CD14-positive monocyte (primary cell): ENCODE measurements at regions not wholly inside any gene's neighbourhood (a gene's known extent, or its start where the extent isn't known, plus 50 kb on each side); places are given as distances from the start of the nearest gene placed in this dataset.
"Not testable (repeated sequence)": the region's sequence is repeated elsewhere in the genome, so short reads cannot be mapped to it uniquely, and the experiment has no call there.

Source experiments
- DNase-seq, 3 donors: peaks; one replicate each; pipeline ENCODE4 v3.0.0-alpha.2; 2011 to 2022
- H2AFZ ChIP-seq: 2 replicates; pipeline ENCODE4 v1.6.0; 2012; ENCODE audit warnings: mild to moderate bottlenecking, low read depth, low read length, inconsistent platforms; ENCODE audit not compliant: insufficient read depth, poor library complexity, severe bottlenecking
- H3K27ac ChIP-seq, 2 donors: 1 replicate in 1 of 2; 2 replicates in 1 of 2; pipeline ENCODE4 v1.5.1; 2012 to 2013; ENCODE audit warnings: low read length in 2 of 2, control low read depth in 1 of 2, inconsistent platforms in 1 of 2, low read depth in 1 of 2, mild to moderate bottlenecking in 1 of 2
- H3K27me3 ChIP-seq, 2 donors: one replicate each; pipeline versions ENCODE4 v1.6.0 to v1.6.1; 2011 to 2013; ENCODE audit warnings: low read length in 2 of 2; ENCODE audit not compliant: control insufficient read depth in 2 of 2, insufficient read depth in 2 of 2
- H3K36me3 ChIP-seq, 2 donors: replicated peaks in 1 of 2; 1 replicate in 1 of 2; 2 replicates in 1 of 2; pipeline versions ENCODE4 v1.5.1 to v1.6.1; 2012 to 2013; ENCODE audit warnings: low read length in 2 of 2, control low read depth in 1 of 2, inconsistent platforms in 1 of 2, mild to moderate bottlenecking in 1 of 2; ENCODE audit not compliant: insufficient read depth in 2 of 2, control insufficient read depth in 1 of 2
- H3K4me1 ChIP-seq, 2 donors: 1 replicate in 1 of 2; 2 replicates in 1 of 2; pipeline versions ENCODE4 v1.5.1 to v1.6.1; 2012 to 2013; ENCODE audit warnings: low read length in 2 of 2, control low read depth in 1 of 2, inconsistent platforms in 1 of 2, mild to moderate bottlenecking in 1 of 2, moderate library complexity in 1 of 2; ENCODE audit not compliant: insufficient read depth in 2 of 2, control insufficient read depth in 1 of 2
- H3K4me2 ChIP-seq: replicated peaks from 2 replicates; pipeline ENCODE3; 2012; ENCODE audit warnings: low read length, moderate library complexity, mild to moderate bottlenecking; ENCODE audit not compliant: poor library complexity, severe bottlenecking; ENCODE audit errors: extremely low read depth
- H3K4me3 ChIP-seq, 3 experiments: fragments of 200-600 bp in 1 of 3; sonication (generic) in 1 of 3; replicated peaks in 1 of 3; 1 replicate in 2 of 3; 2 replicates in 1 of 3; pipeline ENCODE4 v1.5.1; 2011 to 2013; ENCODE audit warnings: low read length in 3 of 3, mild to moderate bottlenecking in 3 of 3, control low read depth in 2 of 3, low read depth in 2 of 3, inconsistent platforms in 1 of 3, moderate library complexity in 1 of 3
- H3K79me2 ChIP-seq: 2 replicates; pipeline ENCODE4 v1.6.0; 2012; ENCODE audit warnings: mild to moderate bottlenecking, control low read depth, inconsistent platforms, low read length, moderate library complexity; ENCODE audit not compliant: insufficient read depth
- H3K9ac ChIP-seq: 2 replicates; pipeline ENCODE4 v1.6.0; 2017; ENCODE audit warnings: low read length, mild to moderate bottlenecking; ENCODE audit not compliant: insufficient read depth, poor library complexity, severe bottlenecking
- H3K9me3 ChIP-seq, 2 donors: replicated peaks in 1 of 2; 1 replicate in 1 of 2; 2 replicates in 1 of 2; pipeline versions ENCODE4 v1.5.1 to v1.6.1; 2012 to 2013; ENCODE audit warnings: low read length in 2 of 2, control low read depth in 1 of 2; ENCODE audit not compliant: control insufficient read depth in 1 of 2, insufficient read depth in 1 of 2
- H4K20me1 ChIP-seq: 2 replicates; pipeline ENCODE4 v1.6.0; 2012; ENCODE audit warnings: mild to moderate bottlenecking, low read length, control low read depth, moderate library complexity; ENCODE audit not compliant: insufficient read depth
- H3K27ac Mint-ChIP-seq, 7 donors: one replicate each; pipeline ENCODE4 v1.8.0; 2020; ENCODE audit warnings: mild to moderate bottlenecking in 7 of 7, mixed read lengths in 7 of 7, moderate library complexity in 6 of 7, inconsistent platforms in 2 of 7
- H3K27me3 Mint-ChIP-seq, 3 donors: one replicate each; pipeline ENCODE4 v1.8.0; 2021 to 2022; ENCODE audit warnings: low read depth in 3 of 3, mild to moderate bottlenecking in 3 of 3, mixed read lengths in 3 of 3, moderate library complexity in 3 of 3, inconsistent platforms in 1 of 3
- H3K36me3 Mint-ChIP-seq, 2 donors: one replicate each; pipeline ENCODE4 v1.8.0; 2020; ENCODE audit warnings: mixed read lengths in 2 of 2, inconsistent platforms in 1 of 2, mild to moderate bottlenecking in 1 of 2
- H3K4me1 Mint-ChIP-seq: one replicate; pipeline ENCODE4 v1.8.0; 2020; ENCODE audit warnings: mild to moderate bottlenecking, mixed read lengths
- H3K4me3 Mint-ChIP-seq, 2 donors: one replicate each; pipeline ENCODE4 v1.8.0; 2020; ENCODE audit warnings: mild to moderate bottlenecking in 2 of 2, mixed read lengths in 2 of 2, moderate library complexity in 1 of 2
- H3K9me3 Mint-ChIP-seq, 7 donors: one replicate each; pipeline ENCODE4 v1.8.0; 2020 to 2022; ENCODE audit warnings: mixed read lengths in 7 of 7, mild to moderate bottlenecking in 6 of 7, moderate library complexity in 6 of 7, inconsistent platforms in 2 of 7
- CTCF ChIP-seq: fragments of 200-600 bp; IDR thresholded peaks from one replicate; pipeline ENCODE4 v1.8.0; 2022; ENCODE audit warnings: antibody characterized with exemption, mild to moderate bottlenecking
- WGBS: methylation state at CpG from one replicate; pipeline ENCODE4 v1.1.5; 2013; ENCODE audit warnings: missing lambda C conversion rate; ENCODE audit not compliant: insufficient coverage; 5-methylcytosine and 5-hydroxymethylcytosine counted together
- intact Hi-C, 2 donors: fragments of 100-400 bp; cut with micrococcal nuclease; formaldehyde crosslinking; loops; one replicate each; pipeline versions ENCODE4 v1.15.0 to v1.15.1; 2023

- WGBS, result 100% methylated on average over 1 of the region's 2 CpGs
- Histone ChIP-seq H3K27me3 (no peaks in the 10 kb centered on the region), H3K4me3 (no peak overlapping the region), H3K4me2 (no peak overlapping the region), H3K79me2 (no peaks in the 10 kb centered on the region), H3K4me1 (no peaks in the 10 kb centered on the region), H3K27ac (no peak overlapping the region), H3K9me3 (peaks cover 7 to 12% of the 10 kb centered on the region in 2 donors), H3K36me3 (peaks cover 0 to 24% of the 10 kb centered on the region in 2 donors), H2AFZ (no peak overlapping the region), H3K9ac (no peak overlapping the region), H4K20me1 (no peaks in the 10 kb centered on the region)
- H3K36me3 Mint-ChIP-seq, result peaks cover 21 to 32% of the 10 kb centered on the region in 2 donors
- no peak for TF ChIP-seq CTCF
- no peak overlapping the region for H3K27ac Mint-ChIP-seq
- peaks cover 0 to 2% (median 0%) of the 10 kb centered on the region in 3 donors for H3K27me3 Mint-ChIP-seq
- H3K4me3 Mint-ChIP-seq, result no peak overlapping the region
- H3K9me3 Mint-ChIP-seq, result peaks cover 6 to 14% (median 12%) of the 10 kb centered on the region in 7 donors
- peaks cover 4% of the 10 kb centered on the region for H3K4me1 Mint-ChIP-seq
- intact Hi-C loops, result no loop called here
- DNase-seq, result no peak
These were observed 113.2 kb downstream of the MIAT start for GRCh38 chr22:26770624-26771023.

GRCh38 chr22:26773054-26773453 lies 115.7 kb downstream of the MIAT start:
- H3K27ac Mint-ChIP-seq, H3K9me3 ChIP-seq, H3K4me1 Mint-ChIP-seq, H3K4me3 ChIP-seq, H3K27ac ChIP-seq, DNase-seq, H2AFZ ChIP-seq, intact Hi-C loops, H3K4me1 ChIP-seq, H3K27me3 ChIP-seq, H3K9me3 Mint-ChIP-seq, H3K4me3 Mint-ChIP-seq, H4K20me1 ChIP-seq, H3K9ac ChIP-seq, H3K4me2 ChIP-seq, H3K79me2 ChIP-seq, H3K27me3 Mint-ChIP-seq: not testable (repeated sequence)
- peaks cover 2 to 41% of the 10 kb centered on the region in 2 donors for H3K36me3 ChIP-seq
- WGBS, result no CpG with 5 or more reads among the region's 28 CpGs
- H3K36me3 Mint-ChIP-seq, result peaks cover 37 to 44% of the 10 kb centered on the region in 2 donors
